Thyroid gland (tissue), 4 donors: ENCODE measurements at regions not wholly inside any gene's neighbourhood (a gene's known extent, or its start where the extent isn't known, plus 50 kb on each side); places are given as distances from the start of the nearest gene placed in this dataset.

Experiments
- POLR2A ChIP-seq, 2 donors: fragments of 450-650 bp; IDR thresholded peaks; one replicate each; pipeline ENCODE4 v1.6.1; 2017; ENCODE audit warnings: antibody characterized with exemption in 2 of 2, mild to moderate bottlenecking in 2 of 2, moderate library complexity in 1 of 2
- TF ChIP-seq, protein P1 (sequence below), 6 experiments: fragments of 200-600 bp in 3 of 6; fragments of 450-650 bp in 3 of 6; sonication (generic) in 3 of 6; IDR thresholded peaks; one replicate each; pipeline ENCODE4 v1.5.1; 2016 to 2019; ENCODE audit warnings: antibody characterized with exemption in 6 of 6, mild to moderate bottlenecking in 2 of 6, inconsistent platforms in 1 of 6, moderate library complexity in 1 of 6

DNA sequence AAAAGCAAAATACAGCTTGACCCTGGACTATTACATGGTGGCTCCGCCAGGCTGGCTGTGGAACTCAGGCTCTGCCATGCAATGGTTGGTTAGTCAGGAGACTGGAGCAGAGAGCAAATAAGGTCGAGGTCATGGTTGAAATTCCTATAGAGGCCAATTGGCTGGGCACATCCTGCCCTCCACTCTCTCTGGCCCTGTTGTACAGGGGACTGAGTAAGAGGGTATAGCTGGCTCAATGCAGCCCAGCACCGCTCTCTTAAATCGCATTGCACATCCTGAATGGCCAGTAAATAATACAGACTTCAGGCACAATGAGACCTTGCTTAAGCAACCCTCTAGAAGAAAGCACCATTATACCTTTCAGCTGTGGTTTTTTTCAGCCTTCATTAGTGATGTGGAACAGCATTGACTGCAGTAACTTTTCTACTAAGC, 59.3 kb upstream of the PPP2R5A start:
- TF ChIP-seq, protein P1, sequence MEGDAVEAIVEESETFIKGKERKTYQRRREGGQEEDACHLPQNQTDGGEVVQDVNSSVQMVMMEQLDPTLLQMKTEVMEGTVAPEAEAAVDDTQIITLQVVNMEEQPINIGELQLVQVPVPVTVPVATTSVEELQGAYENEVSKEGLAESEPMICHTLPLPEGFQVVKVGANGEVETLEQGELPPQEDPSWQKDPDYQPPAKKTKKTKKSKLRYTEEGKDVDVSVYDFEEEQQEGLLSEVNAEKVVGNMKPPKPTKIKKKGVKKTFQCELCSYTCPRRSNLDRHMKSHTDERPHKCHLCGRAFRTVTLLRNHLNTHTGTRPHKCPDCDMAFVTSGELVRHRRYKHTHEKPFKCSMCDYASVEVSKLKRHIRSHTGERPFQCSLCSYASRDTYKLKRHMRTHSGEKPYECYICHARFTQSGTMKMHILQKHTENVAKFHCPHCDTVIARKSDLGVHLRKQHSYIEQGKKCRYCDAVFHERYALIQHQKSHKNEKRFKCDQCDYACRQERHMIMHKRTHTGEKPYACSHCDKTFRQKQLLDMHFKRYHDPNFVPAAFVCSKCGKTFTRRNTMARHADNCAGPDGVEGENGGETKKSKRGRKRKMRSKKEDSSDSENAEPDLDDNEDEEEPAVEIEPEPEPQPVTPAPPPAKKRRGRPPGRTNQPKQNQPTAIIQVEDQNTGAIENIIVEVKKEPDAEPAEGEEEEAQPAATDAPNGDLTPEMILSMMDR (IDR thresholded peaks at IDR 0.05): no peak
- no peak for TF ChIP-seq POLR2A (IDR thresholded peaks at IDR 0.05)
